Fibroblast of lung (primary cell): ENCODE measurements at regions not wholly inside any gene's neighbourhood (a gene's known extent, or its start where the extent isn't known, plus 50 kb on each side); places are given as distances from the start of the nearest gene placed in this dataset.

Source experiments
- CTCF ChIP-seq, 2 donors: IDR thresholded peaks in 1 of 2; conservative IDR thresholded peaks in 1 of 2; 1 replicate in 1 of 2; 2 replicates in 1 of 2; pipeline ENCODE4 v1.5.1; 2011 to 2012; ENCODE audit warnings: low read length in 2 of 2, control low read depth in 1 of 2, inconsistent platforms in 1 of 2, low read depth in 1 of 2, mild to moderate bottlenecking in 1 of 2
- EZH2 ChIP-seq: IDR thresholded peaks from 2 replicates; pipeline ENCODE4 v1.5.1; 2012; ENCODE audit warnings: low read length, control low read depth, mild to moderate bottlenecking; ENCODE audit errors: missing control alignments

GRCh38 chr14:21846227-21846885 lies 172.7 kb upstream of the OR4E1 start:
- TF ChIP-seq CTCF (conservative IDR thresholded peaks at IDR 0.05 in 1 of 2, IDR thresholded peaks at IDR 0.05 in 1 of 2; ENCODE audit: low read depth in 1 of 2, low read length in 2 of 2): peak; percentile 18 to 56
- no peak for TF ChIP-seq EZH2
